ENCODE measurements at regions not wholly inside any gene's neighbourhood (a gene's known extent, or its start where the extent isn't known, plus 50 kb on each side); places are given as distances from the start of the nearest gene placed in this dataset.

DNA sequence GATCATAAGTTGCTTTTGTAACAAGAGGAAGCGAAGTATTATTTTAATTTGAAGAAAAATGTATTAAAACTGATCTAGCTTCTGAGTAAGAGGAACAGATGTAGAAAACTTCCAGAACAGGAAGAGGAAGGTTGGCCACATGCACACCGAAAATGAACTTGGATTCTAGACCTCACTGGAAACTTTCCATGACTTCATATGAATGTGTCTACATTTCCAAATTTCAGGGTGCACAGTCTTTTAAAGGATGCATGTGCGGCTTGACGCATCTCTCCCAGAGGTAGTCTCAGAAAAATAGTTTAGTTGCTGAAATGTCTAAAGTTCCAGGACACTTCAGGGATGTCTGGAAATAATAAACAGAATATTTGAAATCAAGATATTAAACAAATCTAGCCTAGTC lies 275.1 kb upstream of the MYOCD start:
- H3K4me3 ChIP-seq (ENCODE audit: low read length), result no peak overlapping the region
- TF ChIP-seq, protein P1, sequence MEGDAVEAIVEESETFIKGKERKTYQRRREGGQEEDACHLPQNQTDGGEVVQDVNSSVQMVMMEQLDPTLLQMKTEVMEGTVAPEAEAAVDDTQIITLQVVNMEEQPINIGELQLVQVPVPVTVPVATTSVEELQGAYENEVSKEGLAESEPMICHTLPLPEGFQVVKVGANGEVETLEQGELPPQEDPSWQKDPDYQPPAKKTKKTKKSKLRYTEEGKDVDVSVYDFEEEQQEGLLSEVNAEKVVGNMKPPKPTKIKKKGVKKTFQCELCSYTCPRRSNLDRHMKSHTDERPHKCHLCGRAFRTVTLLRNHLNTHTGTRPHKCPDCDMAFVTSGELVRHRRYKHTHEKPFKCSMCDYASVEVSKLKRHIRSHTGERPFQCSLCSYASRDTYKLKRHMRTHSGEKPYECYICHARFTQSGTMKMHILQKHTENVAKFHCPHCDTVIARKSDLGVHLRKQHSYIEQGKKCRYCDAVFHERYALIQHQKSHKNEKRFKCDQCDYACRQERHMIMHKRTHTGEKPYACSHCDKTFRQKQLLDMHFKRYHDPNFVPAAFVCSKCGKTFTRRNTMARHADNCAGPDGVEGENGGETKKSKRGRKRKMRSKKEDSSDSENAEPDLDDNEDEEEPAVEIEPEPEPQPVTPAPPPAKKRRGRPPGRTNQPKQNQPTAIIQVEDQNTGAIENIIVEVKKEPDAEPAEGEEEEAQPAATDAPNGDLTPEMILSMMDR (conservative IDR thresholded peaks at IDR 0.05; ENCODE audit: low read length), result no peak
- DNase-seq (ENCODE audit: low read depth), result no peak

DNA sequence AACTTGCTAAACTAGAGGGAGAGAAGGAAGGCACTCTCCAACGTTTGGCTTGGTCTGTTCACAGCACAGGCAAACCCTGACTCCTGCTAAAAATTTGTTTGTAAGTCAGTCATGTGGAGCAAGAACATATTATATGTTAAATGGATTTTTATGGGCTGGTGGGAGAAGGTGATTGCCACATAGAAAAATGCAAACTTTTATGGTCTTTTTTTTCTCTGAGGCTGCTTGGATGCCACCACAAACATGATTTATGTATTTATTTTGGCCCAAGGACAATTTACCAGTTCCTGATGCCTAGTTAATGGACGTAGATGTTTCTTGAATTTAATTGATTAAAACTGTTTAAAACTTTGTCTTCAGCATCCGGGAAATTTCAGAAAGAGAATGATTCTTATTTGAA lies 274.2 kb upstream of the MYOCD start:
- no peak overlapping the region for H3K4me3 ChIP-seq (ENCODE audit: low read length)
- TF ChIP-seq, protein P1 (conservative IDR thresholded peaks at IDR 0.05; ENCODE audit: low read length), result no peak
- DNase-seq (ENCODE audit: low read depth), result peak; percentile 5

GRCh38 chr17:12395733-12396354 lies 269.8 kb upstream of the MYOCD start:
- DNase-seq (ENCODE audit: low read depth), result no peak
- H3K4me3 ChIP-seq (ENCODE audit: low read length), result no peak overlapping the region
- TF ChIP-seq, protein P1 (conservative IDR thresholded peaks at IDR 0.05; ENCODE audit: low read length), result peak; percentile 47

DNA sequence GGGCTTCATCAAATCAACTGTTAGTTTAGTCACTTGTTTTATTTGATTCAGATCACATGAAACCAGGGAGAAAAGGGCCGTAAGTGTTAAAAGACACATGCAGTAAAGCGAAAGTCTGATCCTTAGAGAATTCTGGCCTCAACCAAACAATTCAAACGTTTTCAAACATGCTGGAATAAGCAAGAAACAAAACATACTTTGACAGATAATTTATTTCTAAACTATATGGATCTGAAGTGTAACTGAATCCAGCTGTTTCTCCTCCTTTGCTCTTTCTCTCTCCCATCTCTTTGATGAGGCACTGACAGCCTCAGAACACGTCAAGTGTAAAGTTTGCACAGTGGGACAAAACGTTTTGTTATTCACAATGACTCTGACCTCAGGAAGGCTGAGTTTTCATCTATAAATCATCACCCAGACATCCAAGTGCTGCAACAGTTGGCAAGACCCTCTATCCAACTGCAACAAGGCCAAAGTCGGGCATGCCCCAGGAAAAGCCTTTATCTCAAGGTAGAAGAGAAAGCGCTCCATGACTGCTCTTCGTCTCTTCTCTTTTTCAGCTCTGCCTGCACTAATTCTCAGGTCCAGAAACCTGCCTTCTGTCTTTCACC lies 267.1 kb upstream of the MYOCD start:
- no peak for DNase-seq (ENCODE audit: low read depth)
- TF ChIP-seq, protein P1 (conservative IDR thresholded peaks at IDR 0.05; ENCODE audit: low read length), result no peak
- H3K4me3 ChIP-seq (ENCODE audit: low read length), result no peak overlapping the region

- peak; percentile 54 for DNase-seq (ENCODE audit: low read depth)
- TF ChIP-seq, protein P1 (conservative IDR thresholded peaks at IDR 0.05; ENCODE audit: low read length), result no peak
- no peak overlapping the region for H3K4me3 ChIP-seq (ENCODE audit: low read length)
These were observed 262.6 kb upstream of the MYOCD start for GRCh38 chr17:12402963-12403622.

DNA sequence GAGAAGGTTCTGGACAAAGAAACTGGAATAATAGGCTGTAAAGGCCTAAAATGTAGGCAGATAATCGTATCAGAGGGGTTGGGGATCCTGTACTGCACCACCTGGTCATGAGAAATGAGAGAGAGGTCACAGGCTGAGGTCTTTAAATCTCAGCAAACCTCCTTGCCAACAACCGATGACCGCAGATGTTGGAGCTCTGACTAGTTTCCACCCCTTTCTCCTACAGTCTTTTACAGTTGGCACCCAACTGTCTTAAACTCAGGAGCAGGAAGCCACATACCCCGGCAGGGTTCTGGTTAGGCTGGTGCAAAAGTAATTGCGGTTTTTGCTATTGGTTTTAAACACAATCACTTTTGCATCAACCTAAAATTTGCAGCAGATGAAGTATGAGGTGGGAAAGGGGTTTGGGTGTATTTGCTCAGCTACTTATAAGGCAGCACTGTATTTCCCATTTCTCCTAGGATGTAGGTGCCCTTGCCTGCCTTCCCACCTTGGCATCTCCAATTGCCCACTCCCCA lies 261.8 kb upstream of the MYOCD start:
- TF ChIP-seq, protein P1 (conservative IDR thresholded peaks at IDR 0.05; ENCODE audit: low read length), result no peak
- no peak for DNase-seq (ENCODE audit: low read depth)
- H3K4me3 ChIP-seq (ENCODE audit: low read length), result no peak overlapping the region

Data from AG10803 (cell line).